Stimulated activated naive CD8-positive, alpha-beta T cell treated with anti-CD3 and anti-CD28 coated beads, Interleukin-15, Interleukin-2, amounts not matched to agents 100 U/mL and 50 U/mL, for 24 hours (primary cell): ENCODE measurements at regions not wholly inside any gene's neighbourhood (a gene's known extent, or its start where the extent isn't known, plus 50 kb on each side); places are given as distances from the start of the nearest gene placed in this dataset.
"Not testable (repeated sequence)": the region's sequence is repeated elsewhere in the genome, so short reads cannot be mapped to it uniquely, and the experiment has no call there.

Experiments
- ATAC-seq: fragments of 150-1000 bp; cut with Tn5 transposase; one replicate; pipeline ENCODE4 v1.10.0; 2021
- DNase-seq: peaks from one replicate; pipeline ENCODE4 v3.0.0; 2021

- no peak for DNase-seq
- no peak for ATAC-seq
These were observed 633.2 kb upstream of the FAM174A start for GRCh38 chr5:99901972-99902371.

- DNase-seq (no peak), ATAC-seq (no peak)
These were observed 634.8 kb upstream of the FAM174A start for GRCh38 chr5:99900302-99900852.

GRCh38 chr5:99879791-99880511, 655.2 kb upstream of the FAM174A start:
- ATAC-seq: no peak
- no peak for DNase-seq

- DNase-seq (no peak), ATAC-seq (no peak)
These were observed 656.3 kb upstream of the FAM174A start for GRCh38 chr5:99878830-99879229.

GRCh38 chr5:99866740-99867139, 668.4 kb upstream of the FAM174A start:
- ATAC-seq (no peak), DNase-seq (no peak)

- no peak for DNase-seq
- ATAC-seq: no peak
These were observed 670.0 kb upstream of the FAM174A start for GRCh38 chr5:99865159-99865558.

- DNase-seq: no peak
These were observed 699.4 kb upstream of the FAM174A start for GRCh38 chr5:99835791-99836190.

GRCh38 chr5:99827136-99827535, 708.0 kb upstream of the FAM174A start:
- DNase-seq (no peak), ATAC-seq (no peak)

More at GRCh38 chr5:99835791-99836190, 699.4 kb upstream of the FAM174A start:
- ATAC-seq: peak; percentile 28

- DNase-seq (no peak), ATAC-seq (no peak)
These were observed 717.4 kb upstream of the FAM174A start for GRCh38 chr5:99817796-99818195.

GRCh38 chr5:99814321-99815063, 720.7 kb upstream of the FAM174A start:
- ATAC-seq: no peak
- no peak for DNase-seq

- DNase-seq (no peak), ATAC-seq (no peak)
These were observed 726.4 kb upstream of the FAM174A start for GRCh38 chr5:99808657-99809230.

- ATAC-seq (no peak), DNase-seq (no peak)
These were observed 727.8 kb upstream of the FAM174A start for GRCh38 chr5:99807346-99807745.

- no peak for ATAC-seq
- DNase-seq: no peak
These were observed 740.1 kb upstream of the FAM174A start for GRCh38 chr5:99795031-99795430.

GRCh38 chr5:99788482-99788881, 746.7 kb upstream of the FAM174A start:
- ATAC-seq (no peak), DNase-seq (no peak)

GRCh38 chr5:99775189-99775588, 760.0 kb upstream of the FAM174A start:
- no peak for ATAC-seq
- DNase-seq: no peak

GRCh38 chr5:99773290-99773689, 761.9 kb upstream of the FAM174A start:
- DNase-seq (no peak), ATAC-seq (no peak)

GRCh38 chr5:99771296-99771695, 763.9 kb upstream of the FAM174A start:
- ATAC-seq: no peak
- DNase-seq: no peak

- no peak for ATAC-seq
- no peak for DNase-seq
These were observed 770.2 kb upstream of the FAM174A start for GRCh38 chr5:99765011-99765410.

- no peak for ATAC-seq
- no peak for DNase-seq
These were observed 772.0 kb upstream of the FAM174A start for GRCh38 chr5:99763021-99763774.

GRCh38 chr5:99747342-99747741, 787.8 kb upstream of the FAM174A start:
- DNase-seq (no peak), ATAC-seq (no peak)

GRCh38 chr5:99733146-99733545, 802.0 kb upstream of the FAM174A start:
- not testable (repeated sequence) for ATAC-seq, DNase-seq

GRCh38 chr5:99730653-99731052, 801.8 kb upstream of the CHD1 start:
- DNase-seq, ATAC-seq: not testable (repeated sequence)
